ENCODE measurements at regions not wholly inside any gene's neighbourhood (a gene's known extent, or its start where the extent isn't known, plus 50 kb on each side); places are given as distances from the start of the nearest gene placed in this dataset.
"Not testable (repeated sequence)": the region's sequence is repeated elsewhere in the genome, so short reads cannot be mapped to it uniquely, and the experiment has no call there.

- no peak for DNase-seq
These were observed 50.3 kb upstream of the CABCOCO1 start for GRCh38 chr10:61612450-61612849.

GRCh38 chr10:61612009-61612408 is 50.7 kb upstream of the CABCOCO1 start:
- intact Hi-C loops (cut with DNase I) = no loop called here
- ATAC-seq = no peak
- peak; percentile 28 for DNase-seq

More at GRCh38 chr10:61612450-61612849, 50.3 kb upstream of the CABCOCO1 start:
- peak in 1 of 2 donors; percentile 38 for ATAC-seq
- intact Hi-C loops (cut with DNase I) = no loop called here

- DNase-seq (no peak), ATAC-seq (no peak)
- intact Hi-C loops (cut with DNase I) = no loop called here
These were observed 53.0 kb upstream of the CABCOCO1 start for GRCh38 chr10:61609701-61610100.

- intact Hi-C loops (cut with DNase I) = no loop called here
- no peak for DNase-seq
- no peak for ATAC-seq
These were observed 54.3 kb upstream of the CABCOCO1 start for GRCh38 chr10:61608255-61609033.

- ATAC-seq (no peak), DNase-seq (no peak)
- intact Hi-C loops (cut with DNase I) = no loop called here
These were observed 55.5 kb upstream of the CABCOCO1 start for GRCh38 chr10:61606959-61607907.

- DNase-seq (no peak), ATAC-seq (no peak)
- intact Hi-C loops (cut with DNase I) = no loop called here
These were observed 57.5 kb upstream of the CABCOCO1 start for GRCh38 chr10:61605221-61605620.

GRCh38 chr10:61600399-61600798 is 62.3 kb upstream of the CABCOCO1 start:
- ATAC-seq = no peak
- intact Hi-C loops (cut with DNase I) = no loop called here

GRCh38 chr10:61594430-61594829 is 68.3 kb upstream of the CABCOCO1 start:
- DNase-seq (no peak), ATAC-seq (no peak)
- intact Hi-C loops (cut with DNase I) = no loop called here

More at GRCh38 chr10:61600399-61600798, 62.3 kb upstream of the CABCOCO1 start:
- no peak for DNase-seq

GRCh38 chr10:61592581-61592980 is 70.1 kb upstream of the CABCOCO1 start:
- intact Hi-C loops (cut with DNase I) = no loop called here
- ATAC-seq (no peak), DNase-seq (no peak)

- no peak for DNase-seq
- ATAC-seq = no peak
- intact Hi-C loops (cut with DNase I) = no loop called here
These were observed 73.0 kb upstream of the CABCOCO1 start for GRCh38 chr10:61589547-61590243.

GRCh38 chr10:61588770-61589211 is 73.9 kb upstream of the CABCOCO1 start:
- ATAC-seq = peak in 1 of 2 donors; percentile 59

GRCh38 chr10:61586829-61587228 is 75.9 kb upstream of the CABCOCO1 start:
- ATAC-seq (no peak), DNase-seq (no peak)
- intact Hi-C loops (cut with DNase I) = no loop called here

More at GRCh38 chr10:61588770-61589211, 73.9 kb upstream of the CABCOCO1 start:
- intact Hi-C loops (cut with DNase I) = no loop called here
- peak; percentile 33 for DNase-seq

GRCh38 chr10:61580608-61581007 is 82.1 kb upstream of the CABCOCO1 start:
- intact Hi-C loops (cut with DNase I) = no loop called here
- ATAC-seq = no peak
- DNase-seq = no peak

GRCh38 chr10:61570204-61570603 is 92.5 kb upstream of the CABCOCO1 start:
- DNase-seq; intact Hi-C loops (cut with DNase I); ATAC-seq: not testable (repeated sequence)

GRCh38 chr10:61567729-61568128 is 95.0 kb upstream of the CABCOCO1 start:
- intact Hi-C loops (cut with DNase I) = no loop called here
- ATAC-seq (no peak), DNase-seq (no peak)

- DNase-seq = no peak
- no peak for ATAC-seq
- intact Hi-C loops (cut with DNase I) = no loop called here
These were observed 96.7 kb upstream of the CABCOCO1 start for GRCh38 chr10:61565819-61566560.

GRCh38 chr10:61564444-61564843 is 98.3 kb upstream of the CABCOCO1 start:
- intact Hi-C loops (cut with DNase I) = no loop called here
- no peak for DNase-seq
- no peak for ATAC-seq

- intact Hi-C loops (cut with DNase I) = no loop called here
- no peak for DNase-seq
- ATAC-seq = no peak
These were observed 103.1 kb upstream of the CABCOCO1 start for GRCh38 chr10:61559615-61560014.

GRCh38 chr10:61558188-61558587 is 104.5 kb upstream of the CABCOCO1 start:
- DNase-seq (no peak), ATAC-seq (no peak)
- intact Hi-C loops (cut with DNase I) = no loop called here
